ENCODE measurements at regions not wholly inside any gene's neighbourhood (a gene's known extent, or its start where the extent isn't known, plus 50 kb on each side); places are given as distances from the start of the nearest gene placed in this dataset.

DNA sequence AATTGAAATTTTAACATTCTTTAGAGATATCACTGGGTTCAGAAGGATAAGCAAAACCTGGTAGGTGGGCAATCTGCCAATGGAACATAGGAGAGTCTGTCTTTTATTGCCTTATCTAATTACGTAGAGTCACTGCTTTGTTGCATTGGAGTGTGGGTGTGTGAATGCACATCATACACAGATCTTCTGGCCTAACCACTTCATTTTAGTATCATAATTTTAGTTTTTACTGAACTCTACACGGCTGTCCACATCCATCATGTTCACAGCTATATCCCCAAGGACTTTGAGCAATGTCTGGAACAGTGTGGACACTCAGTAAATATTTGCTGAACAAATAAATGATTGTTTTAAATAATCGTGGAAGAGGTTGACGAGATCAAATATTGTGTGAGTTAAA, 104.6 kb upstream of the AKIRIN2 start:
- H3K4me1 ChIP-seq (replicated peaks in 1 of 2), result peaks cover 0 to 2% of the 10 kb centered on the region in 2 donors
- in situ Hi-C loops (cut with MboI; ENCODE audit: low pct_unique_long_range_greater_than_20kb in 2 of 9, low sequenced_read_pairs in 9 of 9, unreplicated experiment in 9 of 9), result no loop called here
- ATAC-seq (replicated peaks in 6 of 8), result no peak
- 42 to 100% (median 76%) methylated on average over 2 to 4 of the region's 4 CpGs for WGBS, 10 experiments
- no peak overlapping the region for H3K27ac ChIP-seq
- H3K4me3 ChIP-seq, result no peak overlapping the region

GRCh38 chr6:87806099-87806498, 104.1 kb upstream of the AKIRIN2 start:
- Histone ChIP-seq H3K27ac (no peak overlapping the region), H3K4me3 (no peak overlapping the region), H3K4me1 (replicated peaks in 1 of 2) (peaks cover 0 to 2% of the 10 kb centered on the region in 2 donors)
- in situ Hi-C loops (cut with MboI; ENCODE audit: low pct_unique_long_range_greater_than_20kb in 2 of 9, low sequenced_read_pairs in 9 of 9, unreplicated experiment in 9 of 9), result no loop called here
- no peak for ATAC-seq (replicated peaks in 6 of 8)
- WGBS, 10 experiments, result 0 to 50% methylated on average over 1 of the region's 1 CpG; no CpG with 5 or more reads in 8 of the 10 experiments

GRCh38 chr6:87803791-87804190, 101.8 kb upstream of the AKIRIN2 start:
- Histone ChIP-seq H3K4me3 (no peak overlapping the region), H3K4me1 (replicated peaks in 1 of 2) (peaks cover 0 to 2% of the 10 kb centered on the region in 2 donors), H3K27ac (no peak overlapping the region)
- in situ Hi-C loops (cut with MboI; ENCODE audit: low pct_unique_long_range_greater_than_20kb in 2 of 9, low sequenced_read_pairs in 9 of 9, unreplicated experiment in 9 of 9), result no loop called here
- no peak for ATAC-seq (replicated peaks in 6 of 8)
- WGBS, 10 experiments, result 60 to 100% (median 86%) methylated on average over 1 to 3 of the region's 3 CpGs; no CpG with 5 or more reads in 1 of the 10 experiments

DNA sequence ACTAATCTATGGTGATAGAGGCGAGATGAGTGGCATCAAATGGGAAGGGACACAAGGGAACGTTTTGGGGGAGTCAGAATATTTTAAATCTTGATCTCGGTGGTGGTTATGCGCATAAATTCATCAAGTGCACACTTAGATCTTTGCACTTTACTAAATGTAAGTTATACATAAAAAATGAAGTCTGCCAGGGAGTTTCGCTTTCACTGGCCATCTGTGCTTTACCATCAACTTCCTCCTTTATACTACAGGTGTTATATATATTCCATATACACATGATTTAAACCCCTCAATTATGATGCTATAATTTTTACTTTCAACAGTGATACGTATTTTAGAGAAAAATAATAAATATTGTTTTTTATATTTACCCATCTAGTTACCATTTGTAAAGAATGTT, 97.6 kb upstream of the AKIRIN2 start:
- WGBS, 10 experiments, result 51 to 100% (median 81%) methylated on average over 1 to 6 of the region's 6 CpGs
- Histone ChIP-seq H3K27ac (no peak overlapping the region), H3K4me1 (replicated peaks in 1 of 2) (no peaks in the 10 kb centered on the region), H3K4me3 (no peak overlapping the region)
- ATAC-seq (replicated peaks in 6 of 8), result no peak
- in situ Hi-C loops (cut with MboI; ENCODE audit: low pct_unique_long_range_greater_than_20kb in 2 of 9, low sequenced_read_pairs in 9 of 9, unreplicated experiment in 9 of 9), result no loop called here

DNA sequence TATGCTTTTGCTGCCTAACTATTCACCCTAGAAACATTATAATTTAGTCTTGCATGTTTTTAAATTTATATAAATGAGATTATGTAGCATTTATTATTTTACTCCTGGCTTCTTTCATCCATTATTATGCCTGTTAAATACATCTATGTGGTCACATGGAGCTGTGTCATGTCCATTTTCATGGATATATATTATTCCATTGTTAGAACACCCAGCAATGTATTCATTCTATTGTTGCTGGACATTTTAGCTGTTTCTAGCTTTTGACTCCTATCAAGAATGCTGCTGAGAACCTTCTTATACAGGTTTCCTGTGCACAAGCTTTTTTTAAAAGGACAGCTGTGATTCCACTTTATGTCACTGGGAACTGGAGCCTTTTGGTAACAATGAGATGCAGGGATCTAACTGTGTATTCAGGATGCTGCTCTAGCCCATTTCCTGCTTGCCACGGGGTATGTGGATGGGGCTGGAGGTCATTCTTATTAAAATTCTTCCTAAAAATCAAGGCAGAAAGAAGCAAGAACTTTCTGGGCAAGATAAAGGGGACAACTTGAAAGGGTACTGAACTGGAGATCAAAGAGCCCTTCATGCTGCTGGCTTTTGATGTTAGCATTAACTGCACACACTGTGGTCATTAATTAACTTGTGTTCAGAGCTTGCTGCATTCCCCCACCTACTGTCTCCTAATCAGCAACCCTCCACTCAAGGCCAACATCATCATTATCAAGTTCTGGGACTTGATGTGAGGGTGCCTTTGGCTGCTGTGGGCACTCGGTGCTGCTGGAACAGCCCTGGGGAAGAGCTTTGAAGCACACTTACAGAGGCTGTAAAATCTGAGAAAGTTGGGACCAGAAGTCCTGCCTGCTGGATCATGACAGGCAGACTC, 96.6 kb upstream of the AKIRIN2 start:
- in situ Hi-C loops (cut with MboI; ENCODE audit: low pct_unique_long_range_greater_than_20kb in 2 of 9, low sequenced_read_pairs in 9 of 9, unreplicated experiment in 9 of 9), result no loop called here
- 0 to 67% (median 8%) methylated on average over 1 to 2 of the region's 2 CpGs; no CpG with 5 or more reads in 3 of the 10 experiments for WGBS, 10 experiments
- Histone ChIP-seq H3K4me1 (replicated peaks in 1 of 2) (no peaks in the 10 kb centered on the region), H3K27ac (no peak overlapping the region), H3K4me3 (no peak overlapping the region)
- ATAC-seq (replicated peaks in 6 of 8), result no peak

- H3K4me1 ChIP-seq (replicated peaks in 1 of 2), result no peaks in the 10 kb centered on the region
- no peak overlapping the region for H3K27ac ChIP-seq
- in situ Hi-C loops (cut with MboI; ENCODE audit: low pct_unique_long_range_greater_than_20kb in 2 of 9, low sequenced_read_pairs in 9 of 9, unreplicated experiment in 9 of 9), result no loop called here
- no peak overlapping the region for H3K4me3 ChIP-seq
- no peak for ATAC-seq (replicated peaks in 6 of 8)
- WGBS, 10 experiments, result 56 to 93% (median 84%) methylated on average over 2 to 10 of the region's 11 CpGs; no CpG with 5 or more reads in 1 of the 10 experiments
Measured at GRCh38 chr6:87794922-87795885, 93.2 kb upstream of the AKIRIN2 start.

GRCh38 chr6:87793315-87793714, 91.3 kb upstream of the AKIRIN2 start:
- Histone ChIP-seq H3K4me3 (no peak overlapping the region), H3K4me1 (replicated peaks in 1 of 2) (peaks cover 0 to 9% of the 10 kb centered on the region in 2 donors), H3K27ac (no peak overlapping the region)
- ATAC-seq (replicated peaks in 6 of 8), result peak in 3 of 8 experiments; percentile 17 to 45 (median 25)
- in situ Hi-C loops (cut with MboI; ENCODE audit: low pct_unique_long_range_greater_than_20kb in 2 of 9, low sequenced_read_pairs in 9 of 9, unreplicated experiment in 9 of 9), result no loop called here
- 36 to 100% (median 73%) methylated on average over 1 to 2 of the region's 2 CpGs for WGBS, 10 experiments

DNA sequence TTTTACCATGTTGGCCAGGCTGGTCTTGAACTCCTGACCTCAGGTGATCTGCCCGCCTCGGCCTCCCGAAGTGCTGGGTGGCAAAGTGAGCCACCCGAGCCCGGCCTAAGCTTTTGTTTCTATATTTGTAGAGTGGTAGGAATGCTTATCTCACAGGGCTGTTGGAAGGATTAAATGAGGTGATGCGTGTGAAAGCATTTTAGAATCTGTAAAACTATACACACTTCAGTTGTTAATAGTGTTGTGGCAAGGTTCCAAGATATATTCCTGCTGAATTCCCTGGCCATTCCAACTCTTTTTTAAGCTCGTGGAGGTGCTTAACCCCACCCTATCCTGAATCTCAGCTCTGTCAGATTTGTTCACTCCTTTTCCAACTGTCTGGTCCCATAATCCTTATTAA, 89.9 kb upstream of the AKIRIN2 start:
- H3K4me3 ChIP-seq, result no peak overlapping the region
- in situ Hi-C loops (cut with MboI; ENCODE audit: low pct_unique_long_range_greater_than_20kb in 2 of 9, low sequenced_read_pairs in 9 of 9, unreplicated experiment in 9 of 9), result no loop called here
- peaks cover 0 to 9% of the 10 kb centered on the region in 2 donors for H3K4me1 ChIP-seq (replicated peaks in 1 of 2)
- no peak overlapping the region for H3K27ac ChIP-seq
- no peak for ATAC-seq (replicated peaks in 6 of 8)
- WGBS, 10 experiments, result 70 to 100% (median 87%) methylated on average over 2 to 6 of the region's 7 CpGs; no CpG with 5 or more reads in 5 of the 10 experiments

DNA sequence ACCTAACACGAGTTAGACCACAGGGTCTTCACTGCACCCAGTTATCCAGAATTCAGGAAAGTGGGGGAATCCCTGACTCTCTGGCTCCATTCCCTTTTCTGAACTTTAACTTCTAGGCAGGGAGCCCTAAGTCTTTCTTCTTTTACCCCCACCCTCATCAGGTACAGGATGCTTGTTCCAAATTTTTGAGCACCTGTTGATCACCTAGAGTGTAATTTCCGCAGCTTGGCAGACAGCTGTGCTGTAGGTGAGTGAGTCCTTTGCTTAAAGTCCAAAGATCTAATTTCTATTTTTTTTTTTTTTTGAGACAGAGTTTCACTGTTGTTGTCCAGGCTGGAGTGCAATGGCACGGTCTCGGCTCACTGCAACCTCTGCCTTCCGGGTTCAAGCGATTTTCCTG, 89.5 kb upstream of the AKIRIN2 start:
- ATAC-seq (replicated peaks in 6 of 8), result no peak
- peaks cover 0 to 9% of the 10 kb centered on the region in 2 donors for H3K4me1 ChIP-seq (replicated peaks in 1 of 2)
- in situ Hi-C loops (cut with MboI; ENCODE audit: low pct_unique_long_range_greater_than_20kb in 2 of 9, low sequenced_read_pairs in 9 of 9, unreplicated experiment in 9 of 9), result no loop called here
- no peak overlapping the region for H3K27ac ChIP-seq
- no peak overlapping the region for H3K4me3 ChIP-seq
- WGBS, 10 experiments, result 0 to 100% (median 92%) methylated on average over 1 to 5 of the region's 6 CpGs; no CpG with 5 or more reads in 2 of the 10 experiments

DNA sequence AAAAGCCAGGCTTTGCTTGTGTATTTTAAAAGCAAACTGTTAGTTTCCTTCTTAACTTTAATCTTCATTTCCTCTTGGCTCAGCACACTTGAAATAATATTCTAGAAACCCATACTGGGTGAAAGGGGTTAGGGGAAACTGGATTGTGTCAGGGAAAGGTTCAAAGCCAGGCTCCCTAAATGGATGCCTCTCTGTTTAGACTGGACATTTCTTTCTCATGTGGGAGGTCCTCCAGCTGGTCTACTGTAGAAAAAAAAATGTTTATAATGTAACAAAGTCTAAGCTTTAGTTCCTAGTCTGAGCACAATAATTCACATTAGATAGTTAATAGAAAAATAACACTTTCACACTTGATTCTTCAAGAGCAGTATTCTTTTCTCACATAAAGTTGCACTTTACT, 89.0 kb upstream of the AKIRIN2 start:
- no peak for ATAC-seq (replicated peaks in 6 of 8)
- Histone ChIP-seq H3K27ac (no peak overlapping the region), H3K4me3 (no peak overlapping the region), H3K4me1 (replicated peaks in 1 of 2) (peaks cover 0 to 9% of the 10 kb centered on the region in 2 donors)
- in situ Hi-C loops (cut with MboI; ENCODE audit: low pct_unique_long_range_greater_than_20kb in 2 of 9, low sequenced_read_pairs in 9 of 9, unreplicated experiment in 9 of 9), result no loop called here

DNA sequence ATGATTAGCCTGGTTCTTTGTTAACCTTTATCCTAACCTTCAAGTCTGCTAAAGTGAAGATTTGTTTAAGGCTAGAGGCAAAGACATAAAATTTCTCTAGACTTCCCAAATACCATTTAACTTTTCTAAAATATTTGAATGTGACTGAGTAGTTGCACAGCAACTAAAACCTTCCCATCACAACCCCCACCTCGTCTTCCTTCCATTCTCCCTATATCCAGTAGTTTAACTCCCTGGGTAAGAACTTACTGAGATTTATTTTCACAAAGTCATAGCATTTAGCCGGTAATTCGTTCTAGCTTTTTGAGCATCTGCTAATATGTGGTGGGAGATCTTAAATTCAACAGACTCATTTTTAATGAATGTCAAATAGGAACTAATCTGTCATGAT, 87.9 kb upstream of the AKIRIN2 start:
- Histone ChIP-seq H3K27ac (no peak overlapping the region), H3K4me3 (no peak overlapping the region), H3K4me1 (replicated peaks in 1 of 2) (peaks cover 0 to 9% of the 10 kb centered on the region in 2 donors)
- WGBS, 10 experiments, result 56 to 90% (median 68%) methylated on average over 2 to 3 of the region's 3 CpGs; no CpG with 5 or more reads in 4 of the 10 experiments
- in situ Hi-C loops (cut with MboI; ENCODE audit: low pct_unique_long_range_greater_than_20kb in 2 of 9, low sequenced_read_pairs in 9 of 9, unreplicated experiment in 9 of 9), result no loop called here
- ATAC-seq (replicated peaks in 6 of 8), result peak in 4 of 8 experiments; percentile 4 to 41 (median 10)

- Histone ChIP-seq H3K27ac (no peak overlapping the region), H3K4me1 (replicated peaks in 1 of 2) (peaks cover 0 to 9% of the 10 kb centered on the region in 2 donors), H3K4me3 (no peak overlapping the region)
- 0 to 41% (median 24%) methylated on average over 1 to 2 of the region's 2 CpGs; no CpG with 5 or more reads in 4 of the 10 experiments for WGBS, 10 experiments
- ATAC-seq (replicated peaks in 6 of 8), result peak; percentile 16 to 99 (median 85)
- in situ Hi-C loops (cut with MboI; ENCODE audit: low pct_unique_long_range_greater_than_20kb in 2 of 9, low sequenced_read_pairs in 9 of 9, unreplicated experiment in 9 of 9), result no loop called here
Measured at GRCh38 chr6:87789198-87789899, 87.3 kb upstream of the AKIRIN2 start.
